ENCODE measurements at regions not wholly inside any gene's neighbourhood (a gene's known extent, or its start where the extent isn't known, plus 50 kb on each side); places are given as distances from the start of the nearest gene placed in this dataset.
A peak's percentile ranks its signal among the peaks of the same experiment; 100 is the strongest.

GRCh38 chr1:47572731-47573430, 135.0 kb downstream of the FOXD2 start:
- H3K9me3 ChIP-seq (ENCODE audit: control insufficient read depth in 2 of 2, low read length in 2 of 2), result no peaks in the 10 kb centered on the region
- ATAC-seq (ENCODE audit: low read depth in 2 of 2) (no peak), DNase-seq (no peak)
- H3K4me3 ChIP-seq (ENCODE audit: low read depth, low read length), result no peak overlapping the region
- H3K36me3 ChIP-seq (ENCODE audit: control insufficient read depth, insufficient read depth, low read length), result no peaks in the 10 kb centered on the region
- H3K27me3 ChIP-seq (ENCODE audit: control insufficient read depth, insufficient read depth, low read length), result peaks cover 3% of the 10 kb centered on the region
- H3K9me3 Mint-ChIP-seq, result peaks cover 0 to 1% (median 0%) of the 10 kb centered on the region in 7 donors
- peaks cover 16% of the 10 kb centered on the region for H3K27me3 Mint-ChIP-seq
- no peak overlapping the region for H3K27ac ChIP-seq (ENCODE audit: insufficient read depth, low read length, poor library complexity, severe bottlenecking)
- no peak overlapping the region for H3K27ac Mint-ChIP-seq
- H3K4me3 Mint-ChIP-seq, result no peak overlapping the region
- H3K36me3 Mint-ChIP-seq, result no peaks in the 10 kb centered on the region
- no peaks in the 10 kb centered on the region for H3K4me1 ChIP-seq (ENCODE audit: control insufficient read depth, insufficient read depth, low read length, poor library complexity, severe bottlenecking)
- no peaks in the 10 kb centered on the region for H3K4me1 Mint-ChIP-seq

DNA sequence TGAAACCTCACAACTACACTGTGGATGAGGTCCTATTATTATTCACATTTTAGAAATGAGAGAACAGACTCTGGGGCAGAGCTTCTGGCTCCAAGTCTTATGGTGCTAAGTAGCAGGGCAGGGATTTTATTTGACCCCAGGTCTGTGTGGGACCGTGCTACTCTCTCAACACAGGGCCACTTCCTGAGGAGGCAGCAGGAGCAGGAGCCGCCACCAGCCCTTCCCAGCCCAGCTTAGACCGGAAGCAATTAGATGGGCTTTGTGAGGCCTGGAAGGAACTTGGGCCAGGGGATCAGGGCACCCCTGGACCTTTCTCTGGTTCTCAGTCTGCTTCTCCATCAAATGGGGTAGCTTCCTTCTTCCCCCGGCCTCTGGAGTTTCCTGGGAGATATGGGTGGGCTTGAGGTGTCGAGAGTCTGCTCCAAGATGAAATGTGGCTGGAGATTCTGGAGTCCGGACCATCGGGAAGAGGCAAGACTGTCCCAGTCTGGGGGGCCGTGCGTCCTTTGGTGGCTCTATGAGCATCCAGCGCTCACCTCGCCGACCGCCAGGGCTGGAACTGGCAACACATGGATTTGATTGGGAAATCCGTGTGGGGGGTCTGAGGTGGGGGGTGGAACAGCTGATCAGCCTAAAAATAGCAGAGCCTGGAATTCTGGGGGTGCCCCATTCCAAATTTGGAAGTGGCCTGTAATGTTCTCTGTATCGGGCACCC, 136.8 kb downstream of the FOXD2 start:
- Histone ChIP-seq H3K9me3 (ENCODE audit: control insufficient read depth in 2 of 2, low read length in 2 of 2) (no peaks in the 10 kb centered on the region), H3K27me3 (ENCODE audit: control insufficient read depth, insufficient read depth, low read length) (no peaks in the 10 kb centered on the region), H3K27ac (ENCODE audit: insufficient read depth, low read length, poor library complexity, severe bottlenecking) (no peak overlapping the region), H3K4me3 (ENCODE audit: low read depth, low read length) (no peak overlapping the region), H3K4me1 (ENCODE audit: control insufficient read depth, insufficient read depth, low read length, poor library complexity, severe bottlenecking) (no peaks in the 10 kb centered on the region), H3K36me3 (ENCODE audit: control insufficient read depth, insufficient read depth, low read length) (no peaks in the 10 kb centered on the region)
- H3K27me3 Mint-ChIP-seq, result peaks cover 16% of the 10 kb centered on the region
- no peaks in the 10 kb centered on the region for H3K36me3 Mint-ChIP-seq
- no peaks in the 10 kb centered on the region for H3K4me1 Mint-ChIP-seq
- no peak for DNase-seq
- no peak for ATAC-seq (ENCODE audit: low read depth in 2 of 2)
- no peak overlapping the region for H3K4me3 Mint-ChIP-seq
- H3K9me3 Mint-ChIP-seq, result peaks cover 0 to 1% (median 0%) of the 10 kb centered on the region in 7 donors
- H3K27ac Mint-ChIP-seq, result no peak overlapping the region

- Mint-ChIP-seq H3K36me3 (no peaks in the 10 kb centered on the region), H3K9me3 (peaks cover 0 to 1% (median 0%) of the 10 kb centered on the region in 7 donors), H3K4me3 (no peak overlapping the region), H3K4me1 (no peaks in the 10 kb centered on the region), H3K27me3 (peaks cover 8% of the 10 kb centered on the region), H3K27ac (no peak overlapping the region)
- H3K27ac ChIP-seq (ENCODE audit: insufficient read depth, low read length, poor library complexity, severe bottlenecking), result no peak overlapping the region
- H3K4me3 ChIP-seq (ENCODE audit: low read depth, low read length), result no peak overlapping the region
- H3K9me3 ChIP-seq (ENCODE audit: control insufficient read depth in 2 of 2, low read length in 2 of 2), result no peaks in the 10 kb centered on the region
- no peaks in the 10 kb centered on the region for H3K27me3 ChIP-seq (ENCODE audit: control insufficient read depth, insufficient read depth, low read length)
- H3K4me1 ChIP-seq (ENCODE audit: control insufficient read depth, insufficient read depth, low read length, poor library complexity, severe bottlenecking), result no peaks in the 10 kb centered on the region
- H3K36me3 ChIP-seq (ENCODE audit: control insufficient read depth, insufficient read depth, low read length), result no peaks in the 10 kb centered on the region
- DNase-seq (no peak), ATAC-seq (ENCODE audit: low read depth in 2 of 2) (no peak)
Measured at GRCh38 chr1:47575855-47576757, 138.3 kb downstream of the FOXD2 start.

GRCh38 chr1:47576758-47577115, 138.9 kb downstream of the FOXD2 start:
- Histone ChIP-seq H3K4me3 (ENCODE audit: low read depth, low read length) (no peak overlapping the region), H3K36me3 (ENCODE audit: control insufficient read depth, insufficient read depth, low read length) (no peaks in the 10 kb centered on the region), H3K4me1 (ENCODE audit: control insufficient read depth, insufficient read depth, low read length, poor library complexity, severe bottlenecking) (no peaks in the 10 kb centered on the region), H3K27me3 (ENCODE audit: control insufficient read depth, insufficient read depth, low read length) (no peaks in the 10 kb centered on the region), H3K9me3 (ENCODE audit: control insufficient read depth in 2 of 2, low read length in 2 of 2) (no peaks in the 10 kb centered on the region), H3K27ac (ENCODE audit: insufficient read depth, low read length, poor library complexity, severe bottlenecking) (no peak overlapping the region)
- no peaks in the 10 kb centered on the region for H3K4me1 Mint-ChIP-seq
- no peaks in the 10 kb centered on the region for H3K36me3 Mint-ChIP-seq
- peaks cover 8% of the 10 kb centered on the region for H3K27me3 Mint-ChIP-seq
- H3K9me3 Mint-ChIP-seq, result peaks cover 0 to 1% (median 0%) of the 10 kb centered on the region in 7 donors
- DNase-seq, result no peak
- H3K27ac Mint-ChIP-seq, result no peak overlapping the region
- no peak overlapping the region for H3K4me3 Mint-ChIP-seq
- no peak for ATAC-seq (ENCODE audit: low read depth in 2 of 2)

DNA sequence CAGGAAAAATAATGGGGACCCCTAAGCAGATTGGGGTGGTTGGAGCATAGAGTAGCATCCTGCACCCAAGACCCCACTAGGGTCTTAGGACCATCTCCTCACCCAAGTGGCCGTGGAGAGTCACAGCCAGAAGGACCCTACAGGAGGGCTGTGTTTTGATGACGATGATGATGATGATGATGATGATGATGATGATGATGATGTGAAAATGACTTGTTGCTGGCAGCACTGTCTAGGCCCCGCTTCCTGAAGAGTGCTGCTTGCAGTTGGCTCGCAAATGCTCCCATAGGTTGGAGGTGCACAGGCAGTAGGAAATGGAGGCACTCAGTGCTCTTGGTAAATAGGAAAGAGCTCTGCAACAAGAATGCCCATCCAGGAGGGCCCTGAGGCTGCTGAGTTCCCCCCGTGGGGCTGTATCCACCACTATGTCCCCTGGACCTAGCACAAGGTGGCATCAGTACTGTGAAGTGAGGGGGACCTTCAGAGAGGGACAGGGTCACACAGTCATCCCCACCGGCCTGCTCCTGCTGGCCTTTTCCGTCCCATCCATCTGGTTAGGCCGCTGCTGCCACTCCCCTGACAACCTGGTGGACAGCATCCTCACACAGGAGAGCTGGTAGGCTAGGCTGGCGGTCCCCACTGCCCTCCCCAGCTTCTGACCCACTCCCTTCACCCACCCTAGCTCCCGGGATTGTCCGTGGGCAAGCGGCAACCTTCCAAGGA, 139.6 kb downstream of the FOXD2 start:
- no peak overlapping the region for H3K4me3 Mint-ChIP-seq
- no peaks in the 10 kb centered on the region for H3K9me3 Mint-ChIP-seq

DNA sequence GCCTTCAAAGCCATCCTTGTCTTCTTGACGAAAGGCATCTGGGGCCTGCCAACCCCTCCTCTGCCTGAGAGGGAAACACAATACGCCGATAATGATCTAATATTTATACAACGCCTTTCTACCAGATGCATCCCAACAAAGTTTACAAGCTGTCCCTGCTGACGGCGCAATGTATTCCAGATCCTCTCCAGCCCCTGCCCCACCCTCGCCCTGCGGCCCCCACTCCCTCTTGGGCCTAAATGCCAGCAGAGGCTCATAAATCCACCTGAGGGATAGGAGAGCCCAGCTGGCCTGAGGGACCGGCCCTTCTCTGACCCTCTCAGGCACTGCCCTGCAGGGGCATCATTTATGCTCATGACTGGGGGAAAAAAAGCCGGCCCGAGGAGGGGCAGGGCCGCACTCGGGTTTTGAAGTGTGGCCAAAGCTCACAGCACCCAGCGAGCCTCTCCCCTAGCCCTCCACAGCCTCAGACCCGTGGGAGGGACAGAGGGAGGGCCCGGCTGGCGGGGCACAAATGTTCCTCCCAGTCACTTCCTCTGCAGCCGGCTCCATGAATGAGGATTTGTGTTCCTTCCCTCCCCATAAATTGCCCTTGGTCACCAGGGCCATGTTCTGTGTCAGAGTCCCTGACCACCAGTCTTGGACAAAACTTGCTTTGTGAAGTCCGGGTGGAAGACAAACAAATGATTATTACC, 140.3 kb downstream of the FOXD2 start:
- H3K9me3 ChIP-seq (ENCODE audit: control insufficient read depth in 2 of 2, low read length in 2 of 2), result no peaks in the 10 kb centered on the region
- no peak overlapping the region for H3K4me3 ChIP-seq (ENCODE audit: low read depth, low read length)
- no peaks in the 10 kb centered on the region for H3K4me1 Mint-ChIP-seq
- H3K27ac Mint-ChIP-seq, result no peak overlapping the region
- no peaks in the 10 kb centered on the region for H3K36me3 Mint-ChIP-seq
- no peak for ATAC-seq (ENCODE audit: low read depth in 2 of 2)
- no peaks in the 10 kb centered on the region for H3K9me3 Mint-ChIP-seq
- H3K36me3 ChIP-seq (ENCODE audit: control insufficient read depth, insufficient read depth, low read length), result no peaks in the 10 kb centered on the region
- no peaks in the 10 kb centered on the region for H3K4me1 ChIP-seq (ENCODE audit: control insufficient read depth, insufficient read depth, low read length, poor library complexity, severe bottlenecking)
- no peak overlapping the region for H3K27ac ChIP-seq (ENCODE audit: insufficient read depth, low read length, poor library complexity, severe bottlenecking)
- H3K27me3 ChIP-seq (ENCODE audit: control insufficient read depth, insufficient read depth, low read length), result peaks cover 3% of the 10 kb centered on the region
- peaks cover 13% of the 10 kb centered on the region for H3K27me3 Mint-ChIP-seq
- DNase-seq, result no peak
- no peak overlapping the region for H3K4me3 Mint-ChIP-seq

More for the DNA sequence above, 139.6 kb downstream of the FOXD2 start:
- ATAC-seq (ENCODE audit: low read depth in 2 of 2), result peak in 1 of 2 donors; percentile 20
- Mint-ChIP-seq H3K4me1 (no peaks in the 10 kb centered on the region), H3K36me3 (no peaks in the 10 kb centered on the region), H3K27me3 (peaks cover 9% of the 10 kb centered on the region), H3K27ac (peak overlapping the region in 1 of 3 donors; percentile 14)
- no peak for DNase-seq
- no peak overlapping the region for H3K27ac ChIP-seq (ENCODE audit: insufficient read depth, low read length, poor library complexity, severe bottlenecking)
- no peaks in the 10 kb centered on the region for H3K27me3 ChIP-seq (ENCODE audit: control insufficient read depth, insufficient read depth, low read length)
- H3K4me3 ChIP-seq (ENCODE audit: low read depth, low read length), result no peak overlapping the region
- no peaks in the 10 kb centered on the region for H3K9me3 ChIP-seq (ENCODE audit: control insufficient read depth in 2 of 2, low read length in 2 of 2)
- H3K36me3 ChIP-seq (ENCODE audit: control insufficient read depth, insufficient read depth, low read length), result no peaks in the 10 kb centered on the region
- H3K4me1 ChIP-seq (ENCODE audit: control insufficient read depth, insufficient read depth, low read length, poor library complexity, severe bottlenecking), result no peaks in the 10 kb centered on the region

All from CD4-positive, CD25-positive, alpha-beta regulatory T cell (primary cell).